GM19463 (cell line): ENCODE measurements at regions not wholly inside any gene's neighbourhood (a gene's known extent, or its start where the extent isn't known, plus 50 kb on each side); places are given as distances from the start of the nearest gene placed in this dataset.

ENCODE experiments used
- ATAC-seq: cut with Tn5 transposase; IDR thresholded peaks from one replicate; pipeline ENCODE4 v1.9.1; 2021; ENCODE audit warnings: mild to moderate bottlenecking, moderate library complexity; ENCODE audit not compliant: unreplicated experiment

DNA sequence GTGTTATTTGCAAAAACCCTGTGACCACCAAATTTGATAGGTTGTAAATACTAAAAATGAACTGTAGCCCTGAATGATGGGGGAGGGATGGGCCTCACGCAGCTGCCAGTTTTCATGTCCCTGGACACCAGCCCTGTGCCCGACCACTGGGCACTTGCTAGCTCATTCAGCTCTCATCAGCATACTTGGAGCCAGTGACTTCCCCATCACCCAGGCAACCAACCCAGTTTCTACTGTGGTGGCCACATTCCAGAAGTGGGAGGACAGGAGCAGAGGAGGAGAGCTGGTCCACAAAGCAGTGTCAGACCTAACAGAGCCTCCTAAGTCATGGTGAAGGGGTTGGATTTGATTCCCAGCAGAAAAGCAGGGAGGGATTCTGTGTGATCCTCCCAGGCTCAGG, 128.2 kb downstream of the CPEB2 start:
- no peak for ATAC-seq

DNA sequence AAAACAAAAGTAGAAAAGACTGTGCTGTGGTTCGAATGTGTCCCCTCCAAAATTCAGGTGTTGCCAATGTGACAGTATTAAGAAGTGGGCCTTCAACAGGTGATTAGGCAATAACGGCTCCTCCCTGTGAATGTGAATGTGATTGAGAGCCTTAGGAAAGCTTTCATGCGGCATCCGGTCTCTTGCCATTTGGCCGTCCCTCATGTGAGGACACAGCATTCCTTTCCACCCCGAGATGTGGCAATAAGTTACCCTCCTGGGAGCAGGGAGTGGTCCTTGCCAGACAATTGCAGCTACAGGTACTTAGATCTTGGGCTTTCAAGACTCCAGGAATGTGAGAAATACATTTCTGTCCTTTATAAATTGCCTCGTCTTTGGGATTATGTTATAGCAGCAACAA, 129.3 kb downstream of the CPEB2 start:
- no peak for ATAC-seq

DNA sequence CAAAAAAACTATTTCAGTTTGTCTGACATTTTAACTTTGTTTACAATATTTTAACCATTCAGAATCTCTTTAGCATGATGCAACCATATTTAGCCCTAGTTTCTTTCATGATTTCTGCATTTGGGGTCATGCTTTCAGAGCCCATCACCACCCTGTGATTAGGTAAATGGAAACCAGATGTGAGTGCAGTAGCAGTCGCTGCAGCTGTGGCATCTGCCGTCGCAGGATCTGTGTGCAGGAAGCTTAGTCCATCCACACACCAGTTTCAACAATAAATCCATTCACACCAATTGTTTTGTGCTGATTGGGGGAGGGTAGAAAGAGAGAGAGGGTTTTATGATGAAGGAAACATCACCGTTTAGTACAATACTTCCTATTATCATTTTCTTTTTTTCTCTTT, 130.5 kb downstream of the CPEB2 start:
- ATAC-seq = no peak

DNA sequence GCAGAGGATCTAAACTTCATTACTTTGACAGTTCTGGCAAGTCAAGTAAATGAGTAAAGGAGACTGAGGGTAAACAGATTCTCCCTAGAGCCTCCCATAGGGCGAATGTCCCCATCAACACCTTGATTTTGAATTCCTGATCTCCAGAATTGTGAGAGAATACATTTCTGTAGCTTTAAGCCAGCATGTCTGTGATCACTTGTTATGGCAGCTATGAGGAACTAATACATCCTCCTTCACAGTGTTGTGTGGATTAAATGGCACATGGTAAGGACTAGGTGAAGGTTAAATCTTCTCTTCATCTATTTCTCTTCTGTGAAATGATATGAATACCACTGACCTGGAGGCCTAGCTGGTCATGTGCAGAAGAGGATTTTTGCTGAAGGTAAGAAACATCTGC, 137.3 kb downstream of the CPEB2 start:
- no peak for ATAC-seq

DNA sequence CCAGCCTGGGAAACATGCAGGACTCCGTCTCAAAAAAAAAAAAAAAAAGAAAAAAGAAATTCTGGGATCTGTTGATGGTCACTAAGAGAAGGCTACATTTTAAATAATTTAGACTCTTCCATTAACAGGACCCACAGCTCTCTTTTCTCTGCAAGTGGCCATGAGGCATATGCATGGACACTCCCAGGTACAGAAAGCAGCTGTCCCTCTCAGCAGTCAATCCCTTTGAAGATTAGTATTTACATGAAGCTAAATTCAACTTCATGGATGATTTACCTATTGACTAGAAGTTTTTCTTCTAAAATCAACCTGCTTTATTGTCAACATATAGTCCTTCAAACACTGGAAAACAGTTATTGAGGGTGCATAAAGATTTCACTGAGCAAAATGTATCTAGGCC, 139.9 kb downstream of the CPEB2 start:
- no peak for ATAC-seq

DNA sequence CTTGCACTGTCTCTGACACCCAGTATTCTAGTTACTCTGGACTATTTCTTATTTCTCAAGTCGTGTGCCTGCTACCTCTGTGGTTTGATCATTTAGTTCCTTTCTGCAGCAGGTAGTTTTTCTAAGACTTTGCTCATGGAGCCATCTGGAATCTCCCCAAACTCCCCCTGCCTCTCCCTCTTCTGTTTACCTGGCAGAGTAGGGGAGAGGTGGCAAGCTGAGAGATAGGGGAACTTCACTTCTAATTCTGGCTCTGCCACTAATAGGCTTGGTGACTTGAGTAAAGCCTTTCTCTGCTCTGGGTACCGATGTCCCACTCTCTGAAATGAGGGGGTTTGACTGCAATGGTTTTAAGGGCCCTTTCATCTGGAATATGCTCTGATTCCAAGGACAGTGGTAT, 141.3 kb downstream of the CPEB2 start:
- no peak for ATAC-seq

DNA sequence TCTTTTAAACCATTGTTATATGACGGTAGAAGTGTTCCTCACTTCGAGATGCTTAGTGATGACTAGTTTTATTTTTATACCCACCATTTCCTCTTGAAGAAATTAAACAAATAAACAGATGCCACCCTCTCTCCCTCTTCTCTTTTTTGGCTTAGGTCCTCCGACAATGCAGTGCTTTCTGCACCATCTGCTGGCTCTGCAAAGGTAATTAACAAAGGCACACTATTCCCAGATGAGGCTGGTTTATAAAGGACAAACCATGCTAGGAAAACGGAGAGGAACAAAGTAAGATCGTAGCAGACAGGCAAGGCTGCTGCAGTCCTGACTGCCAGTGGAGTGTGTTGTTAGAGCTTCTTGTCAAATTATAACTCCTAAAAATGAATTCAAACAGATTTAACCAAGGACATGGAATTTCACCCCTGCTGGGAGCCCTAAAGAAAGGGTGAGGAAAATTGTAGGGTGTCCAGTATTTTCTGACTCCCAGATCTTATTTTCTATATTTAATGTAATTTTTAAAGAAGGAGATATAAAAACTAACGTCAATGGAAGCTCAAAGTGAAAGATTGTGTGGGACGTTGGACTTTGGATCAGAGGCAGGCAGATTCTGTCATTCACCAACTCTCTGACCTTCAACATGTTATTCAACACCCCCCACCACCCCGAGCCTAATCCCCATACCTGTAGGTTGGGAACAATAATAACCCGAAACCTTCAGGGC, 142.1 kb downstream of the CPEB2 start:
- ATAC-seq = no peak

DNA sequence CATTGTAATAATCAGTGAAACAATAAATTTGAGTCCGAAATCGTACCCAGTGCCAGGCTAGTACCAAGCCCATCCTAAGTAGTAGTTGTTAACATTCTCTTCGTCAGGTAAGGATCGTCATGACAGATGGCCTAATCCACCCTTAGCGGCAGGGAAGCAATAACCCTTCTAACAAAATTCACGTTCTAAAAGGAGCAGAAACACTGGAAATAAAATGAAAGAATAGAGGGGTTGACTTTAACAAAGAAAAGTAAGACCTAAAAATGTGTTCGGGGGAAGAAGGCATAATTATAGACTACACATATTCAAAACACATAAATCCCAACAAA, 142.7 kb downstream of the CPEB2 start:
- no peak for ATAC-seq

DNA sequence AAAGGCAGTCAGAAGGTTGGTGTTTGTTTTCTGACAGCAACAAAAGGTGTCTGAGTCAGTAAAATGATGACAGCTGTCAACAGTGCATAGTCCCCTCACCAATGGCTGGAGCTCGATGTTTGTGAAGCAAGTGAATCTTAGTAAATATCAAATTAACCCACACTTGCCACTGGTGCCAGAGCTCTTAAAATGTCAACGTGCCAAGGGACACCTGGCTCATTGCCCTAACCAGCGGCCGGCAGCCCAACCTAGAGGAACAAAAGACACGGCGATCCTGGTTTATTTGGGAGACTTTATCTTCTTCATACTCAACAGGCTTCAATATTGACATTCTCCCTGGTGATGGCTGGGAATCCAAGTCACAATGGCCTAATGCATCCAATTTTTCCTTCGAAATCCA, 143.4 kb downstream of the CPEB2 start:
- ATAC-seq = no peak

DNA sequence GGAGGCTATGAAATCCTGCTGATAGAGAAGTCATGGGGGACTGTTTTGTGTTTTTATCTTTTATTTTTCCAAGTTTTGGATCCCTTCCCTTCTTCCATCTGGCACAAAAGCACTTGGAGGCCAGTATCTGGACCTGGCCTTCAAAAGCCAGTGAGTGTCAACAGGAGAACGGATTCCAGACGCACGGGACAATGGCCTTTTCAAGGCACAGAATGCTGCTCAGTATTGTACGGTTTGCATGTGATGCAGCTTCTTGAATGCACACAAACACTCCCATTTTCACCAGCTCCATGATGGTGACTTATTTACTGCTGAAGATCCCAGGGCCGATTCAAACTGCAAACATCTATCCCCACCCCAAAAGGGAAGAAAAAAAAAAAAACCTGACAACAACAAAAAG, 145.4 kb downstream of the CPEB2 start:
- ATAC-seq = no peak

DNA sequence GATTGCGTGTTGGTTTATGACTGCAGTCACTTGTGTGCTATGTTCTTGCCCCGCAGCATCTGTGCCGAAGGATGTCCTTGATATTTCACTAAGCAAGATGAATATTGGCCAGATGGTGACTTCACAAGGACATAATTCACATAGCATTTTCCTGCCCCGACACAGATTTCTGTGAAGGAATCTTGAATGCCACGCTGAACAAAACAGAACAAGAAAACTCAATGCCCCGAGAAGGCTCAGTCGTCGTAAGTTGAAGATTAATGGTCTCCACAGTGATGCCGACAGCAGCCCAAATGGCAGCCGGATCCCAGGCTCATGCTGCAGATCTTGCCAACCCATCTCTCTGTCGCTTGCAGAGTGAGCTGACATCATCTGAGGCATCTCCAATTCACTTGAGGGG, 145.9 kb downstream of the CPEB2 start:
- no peak for ATAC-seq

DNA sequence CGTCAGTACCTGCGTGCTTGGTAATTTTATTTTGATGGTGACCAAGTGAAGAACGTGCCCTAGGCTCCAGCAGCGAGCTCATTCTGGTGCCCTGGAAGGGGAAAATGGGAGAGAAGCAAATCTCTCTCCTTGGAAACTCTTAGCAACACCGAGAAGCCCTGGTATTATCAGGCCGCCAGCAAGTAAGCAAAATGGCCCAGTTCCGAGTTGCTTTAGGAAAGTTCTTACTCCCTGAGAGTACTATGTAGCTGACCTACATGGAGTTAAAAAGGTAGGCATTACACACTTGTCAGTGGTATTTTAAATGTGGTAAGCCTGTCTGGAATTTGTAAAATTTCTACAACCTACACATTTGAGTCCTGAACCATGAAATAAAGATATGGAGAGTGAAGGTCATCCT, 146.4 kb downstream of the CPEB2 start:
- no peak for ATAC-seq

DNA sequence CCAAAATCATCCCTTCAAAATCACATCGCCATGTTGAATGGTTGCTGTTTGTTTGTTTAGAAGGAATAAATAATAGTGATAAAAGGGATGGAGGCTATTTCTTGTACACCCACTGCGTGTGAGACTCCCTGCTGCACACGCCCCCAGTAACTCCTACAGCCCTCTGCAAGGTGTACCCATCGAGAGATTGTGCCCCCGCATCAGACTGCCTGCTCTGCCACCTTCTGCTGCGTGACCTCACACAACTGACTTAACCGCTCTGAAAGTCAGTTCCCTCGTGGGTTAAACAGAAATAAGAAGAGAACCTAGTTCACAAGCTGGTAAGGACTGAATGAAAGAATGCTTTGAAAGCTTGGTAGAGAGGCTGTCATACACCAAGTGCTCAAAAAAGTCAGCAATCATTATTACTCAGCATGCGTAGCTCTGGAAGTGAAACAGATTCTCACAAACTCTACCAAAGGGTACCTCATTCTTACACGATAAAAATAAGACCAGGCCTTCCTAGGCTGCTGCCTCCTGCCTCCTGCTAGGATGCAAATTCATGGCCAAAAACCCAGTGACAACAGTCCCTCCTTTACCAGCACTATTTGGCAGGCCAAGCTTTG, 147.1 kb downstream of the CPEB2 start:
- ATAC-seq = peak; percentile 66

DNA sequence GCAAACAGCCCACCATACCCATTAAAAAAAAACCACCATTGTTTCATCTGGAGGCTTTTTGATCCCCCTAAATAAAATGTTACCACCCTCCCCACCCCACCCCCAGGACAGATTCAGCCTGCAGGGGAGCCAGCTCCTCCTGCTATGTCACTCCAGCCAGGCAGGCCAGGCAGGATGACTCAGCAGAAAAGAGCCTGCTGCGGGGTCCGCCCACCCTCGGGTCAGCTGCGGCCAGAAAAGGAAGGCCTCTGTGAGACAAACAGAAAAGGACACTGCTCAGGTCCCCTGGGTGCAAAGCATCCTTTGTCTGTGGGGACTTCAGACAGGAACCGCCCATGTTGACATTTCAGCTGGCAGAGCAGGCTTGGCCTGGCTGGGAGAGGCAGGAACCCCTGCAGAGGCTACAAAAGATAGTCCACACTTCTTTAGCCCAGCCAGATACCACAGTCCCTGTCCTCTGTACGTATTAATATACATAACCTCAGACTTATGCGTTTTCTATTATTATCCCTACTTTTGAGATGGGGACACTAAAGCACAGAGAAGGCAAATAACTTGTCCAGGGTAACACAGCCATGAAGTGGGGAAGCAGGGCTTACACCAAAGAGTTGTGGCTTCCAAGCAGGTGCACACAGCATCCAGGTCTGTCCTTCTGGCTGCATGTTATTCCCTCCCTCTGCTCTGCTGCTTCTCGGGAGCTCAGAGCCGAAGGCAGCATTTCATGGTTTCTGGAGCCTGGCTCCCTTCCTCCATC, 147.7 kb downstream of the CPEB2 start:
- ATAC-seq = peak; percentile 74

DNA sequence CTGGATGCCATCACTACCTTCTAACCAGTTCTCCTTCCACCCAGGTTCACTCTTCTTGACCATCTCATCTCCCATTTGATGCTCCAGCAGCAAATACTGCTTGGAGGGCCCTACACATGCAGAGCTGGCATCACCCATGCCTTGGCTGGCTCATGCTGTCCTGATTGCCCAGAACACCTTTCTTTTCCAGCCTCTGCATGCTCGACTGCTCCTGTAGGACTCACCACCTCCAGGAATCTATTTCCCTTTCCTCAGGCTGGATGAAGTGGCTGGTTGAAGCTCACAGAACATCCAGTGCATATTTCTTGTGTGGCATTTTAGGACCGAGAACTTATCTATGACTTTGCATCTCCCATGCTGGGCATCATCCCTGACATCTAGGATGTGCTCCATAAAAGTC, 148.3 kb downstream of the CPEB2 start:
- no peak for ATAC-seq

DNA sequence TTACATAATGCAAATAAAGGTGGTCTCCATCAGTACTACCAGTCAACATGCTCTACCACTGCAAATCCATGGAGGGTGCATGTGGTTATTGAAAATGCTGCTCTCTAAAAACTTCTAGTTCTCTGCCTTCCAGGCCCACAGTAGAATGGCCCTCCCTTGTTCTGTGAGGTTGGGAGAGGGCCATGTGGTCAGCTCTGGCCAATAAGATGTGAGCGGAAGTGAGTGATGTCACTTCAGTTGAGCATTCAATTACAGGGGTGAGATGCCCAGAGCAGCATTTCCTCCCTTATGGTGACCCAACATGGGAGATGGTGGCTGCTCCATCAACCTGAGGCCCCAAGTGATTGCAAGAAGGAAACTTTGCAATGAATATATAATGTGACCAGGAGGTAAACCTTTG, 148.8 kb downstream of the CPEB2 start:
- no peak for ATAC-seq

DNA sequence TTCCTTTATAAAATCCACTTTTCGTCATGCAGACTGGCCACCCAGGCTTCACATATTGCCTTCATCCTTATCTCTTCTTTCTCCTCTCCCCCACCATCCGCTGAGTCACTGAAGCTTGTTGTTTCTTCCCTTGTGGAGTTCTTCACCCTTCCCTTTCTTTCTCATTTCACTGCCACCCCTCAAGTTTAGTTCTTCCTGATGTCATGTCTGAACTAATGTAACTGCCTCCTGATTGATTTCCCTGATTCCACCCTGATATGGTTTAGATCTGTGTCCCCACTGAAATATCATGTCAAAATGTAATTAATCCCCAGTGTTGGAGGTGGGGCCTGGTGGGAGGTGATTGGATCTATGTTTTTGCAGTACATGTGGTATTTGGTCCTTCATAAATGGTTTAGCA, 151.4 kb downstream of the CPEB2 start:
- ATAC-seq = no peak

DNA sequence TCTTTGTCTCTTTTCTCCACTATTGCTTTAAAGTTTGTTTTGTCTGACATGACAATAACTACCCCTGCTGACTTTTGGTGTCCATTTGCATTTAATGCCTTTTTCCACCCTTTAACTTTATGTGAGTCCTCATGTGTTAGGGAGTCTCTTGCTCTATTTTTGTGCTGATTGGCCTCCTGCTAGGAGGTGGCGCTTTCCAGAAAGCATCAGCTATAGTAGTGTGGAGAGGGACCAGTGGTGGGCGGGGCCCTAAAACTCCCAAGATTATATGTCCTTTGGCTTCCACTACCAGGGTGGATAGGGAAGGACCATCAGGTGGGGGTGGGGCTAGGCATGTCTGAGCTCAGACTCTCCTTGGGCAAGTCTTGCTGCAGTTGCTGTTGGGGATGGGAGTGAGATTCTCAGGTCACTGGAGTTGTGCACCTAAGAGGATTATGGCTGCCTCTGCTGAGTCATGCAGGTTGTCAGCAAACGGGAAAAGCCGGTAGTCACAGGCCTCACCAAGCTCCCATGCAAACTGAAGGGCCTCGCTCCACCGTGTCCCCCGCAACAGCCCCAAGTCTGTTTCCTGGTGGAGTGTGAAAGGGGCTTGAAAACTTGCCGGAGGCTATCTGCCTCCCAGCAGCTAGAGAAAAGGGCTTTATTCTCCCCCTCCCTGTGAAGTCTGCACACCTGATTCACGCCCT, 156.3 kb downstream of the CPEB2 start:
- no peak for ATAC-seq

DNA sequence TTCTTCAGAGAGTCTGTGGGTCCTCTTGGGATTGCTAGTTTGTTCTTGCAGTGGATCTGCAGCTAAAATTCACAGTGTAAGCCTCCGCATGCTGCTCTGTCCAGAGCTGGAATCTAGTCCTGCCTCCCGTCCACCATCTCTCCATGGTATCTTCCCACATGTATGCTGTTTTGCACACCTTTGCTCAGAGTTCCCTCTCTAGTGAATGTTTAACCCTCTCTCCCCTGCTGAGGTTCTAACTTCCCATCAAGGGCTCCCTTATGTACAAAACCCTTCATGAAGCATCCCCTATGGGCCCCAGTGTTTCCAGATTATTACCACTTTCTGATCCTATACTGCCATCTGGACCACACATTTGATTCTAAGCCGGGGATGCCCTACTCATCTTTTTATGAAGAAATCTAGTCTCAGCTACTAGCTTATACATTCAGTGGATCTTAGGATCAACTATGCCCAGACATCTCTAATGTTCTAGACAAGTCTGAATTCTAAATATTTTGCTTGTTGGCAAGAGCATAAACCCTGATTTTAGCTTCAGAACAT, 157.3 kb downstream of the CPEB2 start:
- ATAC-seq = no peak

DNA sequence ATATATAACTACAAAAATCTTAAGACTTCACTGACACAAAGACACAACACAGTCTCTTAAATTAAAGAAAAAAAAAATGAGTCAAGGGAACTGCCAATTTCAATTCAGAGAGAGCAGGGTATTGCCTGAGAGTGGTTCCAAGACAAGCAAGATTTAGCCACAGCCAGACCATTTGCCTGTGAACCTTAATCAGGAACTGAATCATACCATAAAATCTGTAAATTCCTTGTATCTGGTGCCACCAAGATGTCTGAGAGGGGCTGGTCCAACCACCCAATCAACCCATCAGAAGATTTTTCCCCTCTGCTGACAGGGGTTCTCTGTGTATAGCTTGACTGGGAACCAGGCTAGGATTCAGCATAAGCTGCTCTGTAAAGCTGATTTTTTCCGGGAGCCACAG, 159.2 kb downstream of the CPEB2 start:
- ATAC-seq = no peak

DNA sequence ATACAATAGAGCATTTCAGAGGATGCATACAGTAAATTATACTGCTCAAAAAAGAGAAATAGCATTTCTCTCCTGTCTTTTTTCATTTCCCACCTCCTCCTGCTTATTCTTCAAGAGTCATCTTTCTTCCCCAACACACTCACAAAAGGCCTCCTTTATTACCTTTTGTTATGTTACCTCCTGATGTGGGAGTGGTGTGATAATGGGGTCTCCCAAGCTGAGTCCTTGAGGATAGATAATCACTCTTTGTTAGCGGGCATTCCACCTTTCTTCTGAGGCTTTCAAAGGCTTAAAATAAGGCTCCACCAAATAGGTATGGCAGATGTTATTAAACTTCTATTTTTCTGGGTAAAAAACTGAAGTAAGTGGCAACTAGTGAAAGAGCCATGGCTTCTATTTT, 159.8 kb downstream of the CPEB2 start:
- ATAC-seq = no peak
